Urinary bladder (tissue), 3 donors: ENCODE measurements at regions not wholly inside any gene's neighbourhood (a gene's known extent, or its start where the extent isn't known, plus 50 kb on each side); places are given as distances from the start of the nearest gene placed in this dataset.

Source experiments
- DNase-seq: peaks from one replicate; pipeline ENCODE4 v3.0.0-alpha.2; 2015; ENCODE audit errors: extremely low spot score
- H3K27ac ChIP-seq: one replicate; pipeline ENCODE4 v1.5.1; 2013; ENCODE audit warnings: low read depth, mild to moderate bottlenecking, moderate library complexity
- H3K36me3 ChIP-seq: one replicate; pipeline ENCODE4 v1.6.1; 2013; ENCODE audit warnings: mild to moderate bottlenecking, moderate library complexity; ENCODE audit not compliant: insufficient read depth
- H3K4me1 ChIP-seq: one replicate; pipeline ENCODE4 v1.6.1; 2013; ENCODE audit warnings: mild to moderate bottlenecking, moderate library complexity; ENCODE audit not compliant: insufficient read depth
- H3K4me3 ChIP-seq: one replicate; pipeline ENCODE4 v1.5.1; 2013; ENCODE audit warnings: low read depth, low read length
- WGBS: extraction: QIAGEN DNeasy Blood & Tissue Kit; methylation state at CpG from one replicate; pipeline ENCODE4 v1.1.7; 2013; 5-methylcytosine and 5-hydroxymethylcytosine counted together
- donor health status: healthy with polysubstance abuse.
- donor health status: healthy.

GRCh38 chr1:87219626-87220025 is 109.1 kb upstream of the LMO4 start:
- no peak for DNase-seq
- Histone ChIP-seq H3K27ac (no peak overlapping the region), H3K4me1 (no peaks in the 10 kb centered on the region), H3K36me3 (no peaks in the 10 kb centered on the region), H3K4me3 (no peak overlapping the region)
- WGBS = 75% methylated on average over 4 of the region's 4 CpGs

GRCh38 chr1:87220993-87221392 is 107.7 kb upstream of the LMO4 start:
- WGBS = 87% methylated on average over 1 of the region's 1 CpG

GRCh38 chr1:87224201-87224600 is 104.5 kb upstream of the LMO4 start:
- WGBS = 88% methylated on average over 2 of the region's 2 CpGs
- Histone ChIP-seq H3K36me3 (no peaks in the 10 kb centered on the region), H3K4me3 (no peak overlapping the region), H3K27ac (no peak overlapping the region), H3K4me1 (no peaks in the 10 kb centered on the region)
- DNase-seq = no peak

More at GRCh38 chr1:87220993-87221392, 107.7 kb upstream of the LMO4 start:
- no peaks in the 10 kb centered on the region for H3K36me3 ChIP-seq
- H3K27ac ChIP-seq = no peak overlapping the region
- no peak for DNase-seq
- no peaks in the 10 kb centered on the region for H3K4me1 ChIP-seq
- no peak overlapping the region for H3K4me3 ChIP-seq

GRCh38 chr1:87225171-87225570 is 103.5 kb upstream of the LMO4 start:
- Histone ChIP-seq H3K4me1 (no peaks in the 10 kb centered on the region), H3K4me3 (no peak overlapping the region), H3K36me3 (no peaks in the 10 kb centered on the region), H3K27ac (no peak overlapping the region)
- 73% methylated on average over 3 of the region's 3 CpGs for WGBS
- DNase-seq = no peak

- H3K27ac ChIP-seq = no peak overlapping the region
- peak; percentile 80 for DNase-seq
- H3K4me1 ChIP-seq = no peaks in the 10 kb centered on the region
- H3K36me3 ChIP-seq = no peaks in the 10 kb centered on the region
- no peak overlapping the region for H3K4me3 ChIP-seq
- WGBS = 17% methylated on average over 8 of the region's 8 CpGs
Observed at GRCh38 chr1:87226341-87226760, 102.3 kb upstream of the LMO4 start.

GRCh38 chr1:87227651-87228050 is 101.0 kb upstream of the LMO4 start:
- WGBS = 92% methylated on average over 3 of the region's 3 CpGs

GRCh38 chr1:87230501-87230900 is 98.2 kb upstream of the LMO4 start:
- H3K27ac ChIP-seq = no peak overlapping the region
- H3K4me3 ChIP-seq = no peak overlapping the region
- no peaks in the 10 kb centered on the region for H3K4me1 ChIP-seq
- no peak for DNase-seq
- WGBS = 95% methylated on average over 2 of the region's 2 CpGs
- H3K36me3 ChIP-seq = no peaks in the 10 kb centered on the region

More at GRCh38 chr1:87227651-87228050, 101.0 kb upstream of the LMO4 start:
- H3K36me3 ChIP-seq = no peaks in the 10 kb centered on the region
- H3K4me1 ChIP-seq = no peaks in the 10 kb centered on the region
- no peak overlapping the region for H3K4me3 ChIP-seq
- DNase-seq = no peak
- H3K27ac ChIP-seq = no peak overlapping the region

GRCh38 chr1:87231703-87232367 is 96.8 kb upstream of the LMO4 start:
- H3K36me3 ChIP-seq = no peaks in the 10 kb centered on the region
- no peak for DNase-seq
- H3K4me3 ChIP-seq = no peak overlapping the region
- no peaks in the 10 kb centered on the region for H3K4me1 ChIP-seq
- no peak overlapping the region for H3K27ac ChIP-seq
- WGBS = 86% methylated on average over 8 of the region's 8 CpGs

GRCh38 chr1:87236585-87236984 is 92.1 kb upstream of the LMO4 start:
- WGBS = 84% methylated on average over 2 of the region's 2 CpGs
- H3K27ac ChIP-seq = no peak overlapping the region

GRCh38 chr1:87239997-87240605 is 88.6 kb upstream of the LMO4 start:
- 89% methylated on average over 2 of the region's 2 CpGs for WGBS
- DNase-seq = no peak
- no peaks in the 10 kb centered on the region for H3K36me3 ChIP-seq
- no peak overlapping the region for H3K4me3 ChIP-seq
- no peaks in the 10 kb centered on the region for H3K4me1 ChIP-seq
- no peak overlapping the region for H3K27ac ChIP-seq

More at GRCh38 chr1:87236585-87236984, 92.1 kb upstream of the LMO4 start:
- DNase-seq = no peak
- H3K4me1 ChIP-seq = no peaks in the 10 kb centered on the region
- H3K4me3 ChIP-seq = no peak overlapping the region
- no peaks in the 10 kb centered on the region for H3K36me3 ChIP-seq

- Histone ChIP-seq H3K36me3 (no peaks in the 10 kb centered on the region), H3K27ac (no peak overlapping the region), H3K4me3 (no peak overlapping the region), H3K4me1 (no peaks in the 10 kb centered on the region)
- no peak for DNase-seq
- 84% methylated on average over 8 of the region's 8 CpGs for WGBS
Observed at GRCh38 chr1:87240661-87241285, 87.9 kb upstream of the LMO4 start.

GRCh38 chr1:87242445-87243185 is 86.1 kb upstream of the LMO4 start:
- no peaks in the 10 kb centered on the region for H3K36me3 ChIP-seq
- no peak overlapping the region for H3K27ac ChIP-seq
- H3K4me3 ChIP-seq = no peak overlapping the region
- 77% methylated on average over 6 of the region's 6 CpGs for WGBS
- DNase-seq = no peak
- H3K4me1 ChIP-seq = no peaks in the 10 kb centered on the region

- WGBS = 32% methylated on average over 1 of the region's 1 CpG
- Histone ChIP-seq H3K27ac (no peak overlapping the region), H3K4me3 (no peak overlapping the region), H3K4me1 (no peaks in the 10 kb centered on the region), H3K36me3 (no peaks in the 10 kb centered on the region)
- no peak for DNase-seq
Observed at GRCh38 chr1:87243573-87243972, 85.1 kb upstream of the LMO4 start.
